Neural crest cell (in vitro differentiated cells): ENCODE measurements at regions not wholly inside any gene's neighbourhood (a gene's known extent, or its start where the extent isn't known, plus 50 kb on each side); places are given as distances from the start of the nearest gene placed in this dataset.

Experiments
- DNase-seq: peaks from one replicate; pipeline ENCODE4 v3.0.0; 2021; ENCODE audit warnings: low read depth, mixed read lengths, low spot score
- H3K27ac Mint-ChIP-seq: one replicate; pipeline ENCODE4 v1.8.0; 2021; ENCODE audit warnings: mild to moderate bottlenecking, mixed read lengths; ENCODE audit not compliant: unreplicated experiment
- H3K27me3 Mint-ChIP-seq: 2 replicates; pipeline ENCODE4 v1.8.0; 2021; ENCODE audit warnings: low read depth, mild to moderate bottlenecking, mixed read lengths
- H3K36me3 Mint-ChIP-seq: 2 replicates; pipeline ENCODE4 v1.8.0; 2021; ENCODE audit warnings: low read depth, mild to moderate bottlenecking, mixed read lengths
- H3K4me1 Mint-ChIP-seq: 2 replicates; pipeline ENCODE4 v1.8.0; 2021; ENCODE audit warnings: mixed read lengths
- H3K4me3 Mint-ChIP-seq: one replicate; pipeline ENCODE4 v1.8.0; 2021; ENCODE audit warnings: mild to moderate bottlenecking, mixed read lengths
- H3K9me3 Mint-ChIP-seq: 2 replicates; pipeline ENCODE4 v1.8.0; 2021; ENCODE audit warnings: mixed read lengths
- CTCF ChIP-seq: fragments of 200-600 bp; sonication (generic); conservative IDR thresholded peaks from 2 replicates; pipeline ENCODE4 v1.5.0; 2021; ENCODE audit warnings: antibody characterized with exemption, mild to moderate bottlenecking

GRCh38 chr15:92524874-92525565, 130.6 kb downstream of the FAM174B start:
- H3K27ac Mint-ChIP-seq, result peak overlapping the region; percentile 47
- peaks cover 4% of the 10 kb centered on the region for H3K9me3 Mint-ChIP-seq
- DNase-seq, result no peak
- peaks cover 19% of the 10 kb centered on the region for H3K4me1 Mint-ChIP-seq
- no peaks in the 10 kb centered on the region for H3K36me3 Mint-ChIP-seq
- H3K4me3 Mint-ChIP-seq, result no peak overlapping the region
- H3K27me3 Mint-ChIP-seq, result peaks cover 4% of the 10 kb centered on the region
- no peak for TF ChIP-seq CTCF

DNA sequence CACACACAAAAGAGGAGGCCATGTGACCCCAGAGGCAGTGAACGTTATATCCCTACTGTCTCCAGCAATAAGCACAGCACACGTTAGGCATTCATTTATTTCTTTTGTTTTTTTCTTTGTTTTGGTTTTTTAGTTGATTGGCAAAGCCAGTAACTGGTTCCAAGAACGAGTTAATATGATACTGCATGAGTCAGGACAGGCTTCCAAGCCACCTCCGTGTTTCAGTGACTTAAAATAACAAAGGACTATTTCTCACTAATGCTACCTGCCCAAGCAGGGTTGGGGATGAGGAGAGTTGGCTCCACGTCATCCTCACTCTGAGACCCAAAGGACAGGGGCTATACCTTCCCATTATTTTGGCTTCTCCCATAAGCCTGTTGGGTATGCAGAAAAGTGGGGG, 130.5 kb downstream of the ST8SIA2 start:
- no peak for DNase-seq
- no peaks in the 10 kb centered on the region for H3K27me3 Mint-ChIP-seq
- no peak overlapping the region for H3K27ac Mint-ChIP-seq
- no peaks in the 10 kb centered on the region for H3K36me3 Mint-ChIP-seq
- H3K9me3 Mint-ChIP-seq, result no peaks in the 10 kb centered on the region
- peaks cover 20% of the 10 kb centered on the region for H3K4me1 Mint-ChIP-seq
- TF ChIP-seq CTCF, result no peak
- H3K4me3 Mint-ChIP-seq, result no peak overlapping the region

DNA sequence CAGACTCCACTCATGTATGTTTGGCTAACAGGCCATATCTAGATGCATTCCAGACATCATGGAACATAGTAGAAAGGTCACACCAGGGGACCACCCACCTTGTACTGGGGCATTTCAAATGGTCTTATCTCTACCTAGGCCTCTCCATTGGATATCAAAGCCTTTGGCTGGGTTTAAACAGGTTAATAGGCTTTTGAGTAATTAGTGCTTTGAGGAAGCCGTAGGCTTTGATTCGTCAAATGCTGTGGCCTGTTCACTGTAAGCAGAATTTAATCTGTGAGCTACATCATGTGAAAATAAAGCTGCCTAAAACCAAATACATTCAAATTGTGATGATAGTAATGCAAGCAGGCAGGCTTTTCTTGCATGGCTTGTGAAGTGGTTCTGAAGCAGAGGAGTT, 129.5 kb downstream of the ST8SIA2 start:
- Mint-ChIP-seq H3K27ac (no peak overlapping the region), H3K27me3 (no peaks in the 10 kb centered on the region), H3K9me3 (no peaks in the 10 kb centered on the region), H3K36me3 (no peaks in the 10 kb centered on the region), H3K4me3 (no peak overlapping the region), H3K4me1 (peaks cover 27% of the 10 kb centered on the region)
- no peak for TF ChIP-seq CTCF
- no peak for DNase-seq

- DNase-seq, result peak; percentile 63
- Mint-ChIP-seq H3K4me3 (no peak overlapping the region), H3K27ac (no peak overlapping the region), H3K9me3 (no peaks in the 10 kb centered on the region), H3K27me3 (no peaks in the 10 kb centered on the region), H3K4me1 (peaks cover 27% of the 10 kb centered on the region), H3K36me3 (no peaks in the 10 kb centered on the region)
- peak; percentile 75 for TF ChIP-seq CTCF
Measured at GRCh38 chr15:92521624-92522008, 127.9 kb downstream of the ST8SIA2 start.

- Mint-ChIP-seq H3K9me3 (no peaks in the 10 kb centered on the region), H3K27ac (no peak overlapping the region), H3K4me1 (peaks cover 27% of the 10 kb centered on the region), H3K36me3 (no peaks in the 10 kb centered on the region), H3K4me3 (no peak overlapping the region), H3K27me3 (no peaks in the 10 kb centered on the region)
- DNase-seq, result no peak
- TF ChIP-seq CTCF, result no peak
Measured at GRCh38 chr15:92520914-92521623, 127.4 kb downstream of the ST8SIA2 start.
